NCI-H1930 (cell line): ENCODE measurements at regions not wholly inside any gene's neighbourhood (a gene's known extent, or its start where the extent isn't known, plus 50 kb on each side); places are given as distances from the start of the nearest gene placed in this dataset.

Experiments used
- DNase-seq, 2 experiments: peaks; one replicate each; lab custom pipeline; 2025; lab: John Stamatoyannopoulos, UW

GRCh38 chr17:36728030-36728991 is 126.9 kb downstream of the MRM1 start:
- DNase-seq, result no peak

- no peak for DNase-seq
These were observed 128.9 kb downstream of the MRM1 start for GRCh38 chr17:36730095-36730808.

GRCh38 chr17:36730857-36731490 is 129.6 kb downstream of the MRM1 start:
- DNase-seq, result no peak

- no peak for DNase-seq
These were observed 130.4 kb downstream of the MRM1 start for GRCh38 chr17:36731811-36732210.

GRCh38 chr17:36732351-36732750 is 131.0 kb downstream of the MRM1 start:
- no peak for DNase-seq

- no peak for DNase-seq
These were observed 135.1 kb downstream of the MRM1 start for GRCh38 chr17:36736201-36737156.

- no peak for DNase-seq
These were observed 137.8 kb downstream of the MRM1 start for GRCh38 chr17:36739208-36739607.

- no peak for DNase-seq
These were observed 138.8 kb downstream of the MRM1 start for GRCh38 chr17:36740157-36740556.

- DNase-seq, result no peak
These were observed 139.9 kb downstream of the MRM1 start for GRCh38 chr17:36741019-36741902.

- no peak for DNase-seq
These were observed 141.1 kb downstream of the MRM1 start for GRCh38 chr17:36742267-36743000.

- no peak for DNase-seq
These were observed 141.7 kb downstream of the MRM1 start for GRCh38 chr17:36743130-36743529.

GRCh38 chr17:36746381-36747053 is 145.1 kb downstream of the MRM1 start:
- no peak for DNase-seq

- no peak for DNase-seq
These were observed 146.5 kb downstream of the MRM1 start for GRCh38 chr17:36747861-36748260.

GRCh38 chr17:36748272-36748671 is 146.9 kb downstream of the MRM1 start:
- no peak for DNase-seq

GRCh38 chr17:36749493-36749892 is 148.1 kb downstream of the MRM1 start:
- DNase-seq, result no peak

- DNase-seq, result no peak
These were observed 149.0 kb downstream of the MRM1 start for GRCh38 chr17:36750316-36750885.

- no peak for DNase-seq
These were observed 150.9 kb downstream of the MRM1 start for GRCh38 chr17:36752096-36752888.

- peak; percentile 34 to 40 for DNase-seq
These were observed 154.2 kb downstream of the MRM1 start for GRCh38 chr17:36755586-36755985.
